CD4-positive, alpha-beta T cell treated with Interferon alpha-2 for 1 hour (primary cell): ENCODE measurements at regions not wholly inside any gene's neighbourhood (a gene's known extent, or its start where the extent isn't known, plus 50 kb on each side); places are given as distances from the start of the nearest gene placed in this dataset.

ENCODE experiments used
- DNase-seq, 2 donors: peaks; one replicate each; pipeline ENCODE4 v3.0.0-alpha.2; 2020 to 2022

GRCh38 chr2:217434180-217434975 lies 568.4 kb downstream of the TNS1 start:
- DNase-seq, result peak; percentile 31 to 53

GRCh38 chr2:217433522-217433921 lies 569.3 kb downstream of the TNS1 start:
- no peak for DNase-seq

- DNase-seq, result no peak
These were observed 571.1 kb downstream of the TNS1 start for GRCh38 chr2:217431577-217432269.

GRCh38 chr2:217430916-217431576 lies 571.2 kb upstream of the TNP1 start:
- no peak for DNase-seq

- no peak for DNase-seq
These were observed 570.2 kb upstream of the TNP1 start for GRCh38 chr2:217429981-217430500.

- DNase-seq, result no peak
These were observed 562.0 kb upstream of the TNP1 start for GRCh38 chr2:217421834-217422233.

- no peak for DNase-seq
These were observed 561.0 kb upstream of the TNP1 start for GRCh38 chr2:217420854-217421253.

- no peak for DNase-seq
These were observed 559.3 kb upstream of the TNP1 start for GRCh38 chr2:217419055-217419671.

GRCh38 chr2:217418544-217418943 lies 558.7 kb upstream of the TNP1 start:
- DNase-seq, result no peak

- DNase-seq, result no peak
These were observed 558.2 kb upstream of the TNP1 start for GRCh38 chr2:217418090-217418489.

GRCh38 chr2:217417536-217417935 lies 557.7 kb upstream of the TNP1 start:
- no peak for DNase-seq

- DNase-seq, result no peak
These were observed 555.5 kb upstream of the TNP1 start for GRCh38 chr2:217415316-217415715.

GRCh38 chr2:217414429-217414828 lies 554.6 kb upstream of the TNP1 start:
- DNase-seq, result no peak

- no peak for DNase-seq
These were observed 553.3 kb upstream of the TNP1 start for GRCh38 chr2:217413193-217413592.

- DNase-seq, result no peak
These were observed 552.9 kb upstream of the TNP1 start for GRCh38 chr2:217412721-217413120.

- DNase-seq, result no peak
These were observed 552.4 kb upstream of the TNP1 start for GRCh38 chr2:217412277-217412676.

- no peak for DNase-seq
These were observed 550.8 kb upstream of the TNP1 start for GRCh38 chr2:217410681-217410960.

- DNase-seq, result no peak
These were observed 550.3 kb upstream of the TNP1 start for GRCh38 chr2:217409949-217410680.

GRCh38 chr2:217407362-217407761 lies 547.5 kb upstream of the TNP1 start:
- no peak for DNase-seq

GRCh38 chr2:217404236-217404760 lies 544.4 kb upstream of the TNP1 start:
- DNase-seq, result no peak

GRCh38 chr2:217402761-217403383 lies 543.0 kb upstream of the TNP1 start:
- no peak for DNase-seq

- DNase-seq, result no peak
These were observed 542.3 kb upstream of the TNP1 start for GRCh38 chr2:217402144-217402543.
